ENCODE measurements at regions not wholly inside any gene's neighbourhood (a gene's known extent, or its start where the extent isn't known, plus 50 kb on each side); places are given as distances from the start of the nearest gene placed in this dataset.

DNA sequence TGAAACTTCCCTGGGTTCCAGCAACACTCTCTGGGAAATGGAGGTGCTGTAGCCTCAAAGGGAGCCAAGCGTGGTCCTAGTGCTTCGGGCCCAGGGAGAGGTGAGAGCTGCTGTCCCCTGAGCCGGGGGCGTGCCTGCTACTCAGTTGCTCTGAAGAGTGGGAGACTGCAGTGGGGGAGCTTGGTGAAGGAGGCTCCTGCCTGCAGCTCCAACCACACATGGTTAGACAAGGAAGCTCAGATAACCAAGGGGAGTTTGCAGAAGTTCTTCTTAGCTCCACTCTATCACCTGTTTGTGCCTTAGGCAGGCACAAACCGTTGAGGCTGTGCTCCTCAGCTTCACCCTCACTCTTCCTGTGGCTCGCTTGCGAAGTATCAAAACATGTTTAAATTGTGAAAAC, 53.6 kb upstream of the TRPM1 start:
- TF ChIP-seq CTCF (conservative IDR thresholded peaks at IDR 0.05 in 1 of 2, IDR thresholded peaks at IDR 0.05 in 1 of 2; ENCODE audit: extremely low read depth in 1 of 2, insufficient read depth in 1 of 2, low read depth in 1 of 2, low read length in 2 of 2) (no peak), EZH2 (IDR thresholded peaks at IDR 0.05; ENCODE audit: borderline replicate concordance, low read length) (no peak)

All from mammary epithelial cell (primary cell).